K562 (cell line): ENCODE measurements at regions not wholly inside any gene's neighbourhood (a gene's known extent, or its start where the extent isn't known, plus 50 kb on each side); places are given as distances from the start of the nearest gene placed in this dataset.

ENCODE experiments used
- ATAC-seq: fragments of 200-7000 bp; cut with Tn5 transposase; 3 replicates; pipeline ENCODE4 v1.9.1; 2020; ENCODE audit warnings: moderate library complexity
- BruUV-seq: library from RNA; stranded (reverse); fragments of 400-500 nt; replicated peaks from 2 replicates; lab custom pipeline; 2021; lab: Mats Ljungman, UMichigan
- CTCF ChIA-PET: fragments of 300-600 bp; formaldehyde crosslinking; extraction: SDS; loops from one replicate; lab custom pipeline; 2021; ENCODE audit warnings: low intra/inter-chr PET ratio; lab: Yijun Ruan, JAX
- POLR2A ChIA-PET: fragments of 300-600, 350-650 bp; sonication (Branson Sonifier 250); formaldehyde crosslinking; extraction: SDS; loops from one replicate; lab custom pipeline; 2021; ENCODE audit warnings: antibody characterized with exemption, inconsistent platforms; lab: Yijun Ruan, JAX
- DNase-seq, 4 experiments: peaks; one replicate each; pipeline versions ENCODE4 v3.0.0 to v3.0.0-alpha.2; 2011 to 2018; ENCODE audit warnings: low spot score in 3 of 4, mixed read lengths in 3 of 4; ENCODE audit errors: extremely low read depth in 1 of 4
- FAIRE-seq: peaks from 2 replicates; lab custom pipeline; 2011; peaks lifted over from hg19 to GRCh38; lab: Jason Lieb, UNC
- H2AFZ ChIP-seq: 2 replicates; pipeline ENCODE4 v1.6.0; 2011; ENCODE audit warnings: low read depth, low read length, control low read depth, inconsistent platforms
- H3K27ac ChIP-seq: fragments of 200-600 bp; 3 replicates; pipeline ENCODE4 v1.8.0; 2011; ENCODE audit warnings: low read depth, mild to moderate bottlenecking, control low read depth, inconsistent platforms, low read length, moderate library complexity, mixed read lengths; ENCODE audit errors: extremely low read depth
- H3K27me3 ChIP-seq, 2 experiments: fragments of 300-600 bp in 1 of 2; 2 replicates in 1 of 2; 3 replicates in 1 of 2; pipeline versions ENCODE4 v1.6.0 to v1.8.0; 2011; ENCODE audit warnings: inconsistent platforms in 2 of 2, low read length in 2 of 2, mild to moderate bottlenecking in 1 of 2, mixed read lengths in 1 of 2, moderate library complexity in 1 of 2; ENCODE audit not compliant: control insufficient read depth in 2 of 2, insufficient read depth in 2 of 2
- H3K36me3 ChIP-seq: fragments of 300-600 bp; 3 replicates; pipeline ENCODE4 v1.8.0; 2011; ENCODE audit warnings: mild to moderate bottlenecking, low read length, inconsistent platforms; ENCODE audit not compliant: control insufficient read depth, insufficient read depth
- H3K4me1 ChIP-seq, 2 experiments: fragments of 200-600 bp in 1 of 2; replicated peaks in 1 of 2; 2 replicates in 1 of 2; 3 replicates in 1 of 2; pipeline versions ENCODE4 v1.5.1 to v1.8.0; 2011; ENCODE audit warnings: inconsistent platforms in 2 of 2, low read length in 2 of 2, mild to moderate bottlenecking in 1 of 2, mixed read lengths in 1 of 2, moderate library complexity in 1 of 2; ENCODE audit not compliant: control insufficient read depth in 2 of 2, insufficient read depth in 2 of 2
- H3K4me2 ChIP-seq: 2 replicates; pipeline ENCODE4 v1.6.1; 2011; ENCODE audit warnings: low read length, control low read depth, inconsistent platforms, mixed read lengths; ENCODE audit not compliant: insufficient read depth
- H3K4me3 ChIP-seq: fragments of 200-600 bp; sonication (generic), shearing (Covaris generic); 2 replicates; pipeline ENCODE4 v1.5.1; 2016; ENCODE audit warnings: control low read depth, inconsistent platforms
- H3K79me2 ChIP-seq: fragments of 200-600 bp; 3 replicates; pipeline ENCODE4 v1.8.0; 2011; ENCODE audit warnings: low read length, inconsistent platforms; ENCODE audit not compliant: control insufficient read depth, insufficient read depth
- H3K9ac ChIP-seq, 2 experiments: 2 replicates each; pipeline versions ENCODE4 v1.6.0 to v1.6.1; 2011; ENCODE audit warnings: low read depth in 2 of 2, low read length in 2 of 2, control low read depth in 1 of 2, inconsistent platforms in 1 of 2, mild to moderate bottlenecking in 1 of 2, mixed read lengths in 1 of 2; ENCODE audit not compliant: insufficient read depth in 1 of 2
- H3K9me1 ChIP-seq: one replicate; pipeline ENCODE4 v1.6.0; 2011; ENCODE audit warnings: inconsistent platforms, mild to moderate bottlenecking, low read length, moderate library complexity; ENCODE audit not compliant: control insufficient read depth, insufficient read depth
- H3K9me3 ChIP-seq: replicated peaks from 2 replicates; pipeline ENCODE4 v1.5.1; 2011; ENCODE audit warnings: low read depth, low read length, inconsistent platforms; ENCODE audit not compliant: control insufficient read depth, insufficient read depth
- H4K20me1 ChIP-seq: replicated peaks from 2 replicates; pipeline ENCODE4 v1.6.1; 2011; ENCODE audit warnings: low read length, inconsistent platforms, mixed read lengths; ENCODE audit not compliant: control insufficient read depth, insufficient read depth
- HMG20B ChIP-seq: fragments of 250-450 bp; sonication (Bioruptor Pico); IDR thresholded peaks from 2 replicates; pipeline ENCODE4 v1.5.0; 2021; ENCODE audit warnings: mild to moderate bottlenecking
- KLF10 ChIP-seq: fragments of 250-450 bp; sonication (Bioruptor Pico); IDR thresholded peaks from 2 replicates; pipeline ENCODE4 v1.6.1; 2021; ENCODE audit warnings: matching md5 sums
- MEIS2 ChIP-seq: fragments of 450-650 bp; IDR thresholded peaks from 2 replicates; pipeline ENCODE4 v1.6.1; 2014; ENCODE audit warnings: mild to moderate bottlenecking; ENCODE audit not compliant: partially characterized antibody
- NFIC ChIP-seq: fragments of 450-650 bp; IDR thresholded peaks from 2 replicates; pipeline ENCODE4 v1.6.1; 2017; ENCODE audit warnings: mild to moderate bottlenecking, inconsistent platforms
- NFIX ChIP-seq: fragments of 250-450 bp; sonication (Bioruptor Pico); IDR thresholded peaks from 2 replicates; pipeline ENCODE4 v1.4.0; 2020; ENCODE audit warnings: low read depth, mild to moderate bottlenecking, moderate library complexity
- POU5F1 ChIP-seq: fragments of 150-350 bp; IDR thresholded peaks from 2 replicates; pipeline ENCODE4 v1.6.1; 2014; ENCODE audit warnings: borderline replicate concordance, low read length, low read depth, mild to moderate bottlenecking; ENCODE audit not compliant: partially characterized antibody
- PTTG1 ChIP-seq: fragments of 450-650 bp; IDR thresholded peaks from 2 replicates; pipeline ENCODE4 v1.6.1; 2016; ENCODE audit warnings: low read depth, mild to moderate bottlenecking, missing genetic modification characterization, missing compliant biosample characterization
- RNF2 ChIP-seq: sonication (generic); IDR thresholded peaks from 2 replicates; pipeline ENCODE4 v1.6.1; 2016
- SPI1 ChIP-seq: IDR thresholded peaks from 2 replicates; pipeline ENCODE4 v1.6.1; 2011; ENCODE audit warnings: low read depth, low read length, control low read depth, borderline replicate concordance
- WGBS: fragments of 100-300 bp; shearing (Covaris generic); methylation state at CpG from one replicate; pipeline ENCODE4 v1.1.6; 2016; ENCODE audit warnings: low coverage, mixed read lengths; ENCODE audit not compliant: insufficient coverage; ENCODE audit errors: missing lambda C conversion rate; 5-methylcytosine and 5-hydroxymethylcytosine counted together
- in situ Hi-C: fragments of 300-500 bp; cut with MboI; formaldehyde crosslinking; loops from 4 replicates; pipeline ENCODE4 v1.15.0; 2018; ENCODE audit warnings: inconsistent platforms, mixed read lengths
- intact Hi-C: fragments of 100-400 bp; cut with micrococcal nuclease; formaldehyde crosslinking; loops from 2 replicates; pipeline ENCODE4 v1.14.2; 2022
- TF ChIP-seq, protein P1 (sequence below), 2 experiments: fragments of 450-650 bp in 1 of 2; sonication (generic) in 1 of 2; formaldehyde crosslinking in 1 of 2; IDR thresholded peaks in 1 of 2; conservative IDR thresholded peaks in 1 of 2; 2 replicates each; pipeline versions ENCODE4 v1.6.1 to v1.8.1; 2016 to 2023; ENCODE audit warnings: mild to moderate bottlenecking in 2 of 2, moderate library complexity in 2 of 2, inconsistent platforms in 1 of 2, missing genetic modification reagents in 1 of 2
- TF ChIP-seq, protein P2 (sequence below), 2 experiments: IDR thresholded peaks in 1 of 2; conservative IDR thresholded peaks in 1 of 2; 2 replicates each; pipeline ENCODE4 v1.6.1; 2016; ENCODE audit warnings: low read depth in 2 of 2, mild to moderate bottlenecking in 1 of 2, missing compliant biosample characterization in 1 of 2, missing genetic modification characterization in 1 of 2, moderate library complexity in 1 of 2

DNA sequence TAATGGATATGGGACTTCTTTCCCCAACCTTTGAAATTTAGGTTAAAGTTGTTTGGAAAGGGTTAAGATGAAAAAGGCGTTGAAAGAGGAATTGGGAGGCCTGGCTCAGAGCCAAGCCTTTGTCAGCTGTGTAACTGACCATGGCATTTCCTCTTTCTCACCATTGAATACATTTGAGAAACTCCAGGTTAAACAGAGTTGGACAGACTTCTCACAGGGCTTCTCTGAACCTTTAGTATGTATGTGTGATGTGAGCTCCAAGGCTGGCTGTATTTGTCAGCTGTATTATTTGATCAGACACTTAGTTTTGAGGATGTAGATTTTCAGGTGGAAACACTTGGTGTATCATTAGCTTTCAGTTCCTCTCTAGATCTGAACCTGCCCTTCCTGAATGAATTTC, 136.4 kb upstream of the GOLGA6L4 start:
- Histone ChIP-seq H3K9ac (no peak overlapping the region), H3K36me3 (no peaks in the 10 kb centered on the region), H3K4me2 (no peak overlapping the region), H3K4me1 (no peaks in the 10 kb centered on the region; a peak in 1 of 5 replicates), H3K9me1 (no peaks in the 10 kb centered on the region), H3K79me2 (no peaks in the 10 kb centered on the region), H3K27me3 (peaks cover 0 to 2% of the 10 kb centered on the region in 2 experiments; a peak in 2 of 5 replicates), H3K9me3 (no peaks in the 10 kb centered on the region), H3K4me3 (no peak overlapping the region), H4K20me1 (no peaks in the 10 kb centered on the region), H2AFZ (no peak overlapping the region), H3K27ac (no peak overlapping the region)
- ChIA-PET CTCF (no interaction called here), POLR2A (interaction anchor here (0.6 kb wide), 1 partner anchor 1596 kb away, joined by 3 read pairs; no protein-coding TSS in a partner anchor)
- in situ Hi-C loops (loop anchor here (5.0 kb wide), 1 partner anchor 1857 kb away; no protein-coding TSS in a partner anchor), intact Hi-C loops (no loop called here)
- BruUV-seq, result no TSS peak
- TF ChIP-seq KLF10 (CRISPR knock-in tag), result no peak
- no peak for TF ChIP-seq HMG20B (CRISPR knock-in tag)
- TF ChIP-seq PTTG1 (tag), result no peak
- TF ChIP-seq RNF2, result 0 out of 2 replicates have a peak, but pooled peaks have one; percentile 11
- TF ChIP-seq, protein P1, sequence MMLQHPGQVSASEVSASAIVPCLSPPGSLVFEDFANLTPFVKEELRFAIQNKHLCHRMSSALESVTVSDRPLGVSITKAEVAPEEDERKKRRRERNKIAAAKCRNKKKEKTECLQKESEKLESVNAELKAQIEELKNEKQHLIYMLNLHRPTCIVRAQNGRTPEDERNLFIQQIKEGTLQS (IDR thresholded peaks at IDR 0.05), result no peak
- TF ChIP-seq, protein P1 (CRISPR knock-in tag; conservative IDR thresholded peaks at IDR 0.05), result no peak
- TF ChIP-seq NFIC, result peak; percentile 92
- peak; percentile 95 for TF ChIP-seq SPI1
- TF ChIP-seq, protein P2, sequence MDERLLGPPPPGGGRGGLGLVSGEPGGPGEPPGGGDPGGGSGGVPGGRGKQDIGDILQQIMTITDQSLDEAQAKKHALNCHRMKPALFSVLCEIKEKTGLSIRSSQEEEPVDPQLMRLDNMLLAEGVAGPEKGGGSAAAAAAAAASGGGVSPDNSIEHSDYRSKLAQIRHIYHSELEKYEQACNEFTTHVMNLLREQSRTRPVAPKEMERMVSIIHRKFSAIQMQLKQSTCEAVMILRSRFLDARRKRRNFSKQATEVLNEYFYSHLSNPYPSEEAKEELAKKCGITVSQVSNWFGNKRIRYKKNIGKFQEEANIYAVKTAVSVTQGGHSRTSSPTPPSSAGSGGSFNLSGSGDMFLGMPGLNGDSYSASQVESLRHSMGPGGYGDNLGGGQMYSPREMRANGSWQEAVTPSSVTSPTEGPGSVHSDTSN (CRISPR knock-in tag; IDR thresholded peaks at IDR 0.05; ENCODE audit: low read depth), result no peak
- TF ChIP-seq, protein P2 (tag; conservative IDR thresholded peaks at IDR 0.05; ENCODE audit: low read depth), result peak; percentile 74
- peak; percentile 79 for TF ChIP-seq MEIS2
- TF ChIP-seq POU5F1, result no peak
- TF ChIP-seq NFIX (CRISPR knock-in tag), result peak; percentile 54
- DNase-seq (peak in 1 of 4 experiments; percentile 36), FAIRE-seq (no peak), ATAC-seq (no peak)
- 0% methylated on average over 1 of the region's 1 CpG for WGBS
